Panc1 (cell line): ENCODE measurements at regions not wholly inside any gene's neighbourhood (a gene's known extent, or its start where the extent isn't known, plus 50 kb on each side); places are given as distances from the start of the nearest gene placed in this dataset.

Experiments used
- ATAC-seq: fragments of 200-7000 bp; cut with Tn5 transposase; 2 replicates; pipeline ENCODE4 v1.9.1; 2020; ENCODE audit warnings: mild to moderate bottlenecking, moderate library complexity
- BruUV-seq: library from RNA; stranded (reverse); fragments of 400-500 nt; replicated peaks from 2 replicates; lab custom pipeline; 2021; lab: Mats Ljungman, UMichigan
- CTCF ChIA-PET: fragments of 300-600 bp; sonication (Branson Sonifier 250); formaldehyde crosslinking; loops from one replicate; lab custom pipeline; 2022; ENCODE audit warnings: antibody characterized with exemption; lab: Charles Lee
- POLR2A ChIA-PET: fragments of 300-600 bp; sonication (Branson Sonifier 250); formaldehyde crosslinking; loops from one replicate; lab custom pipeline; 2022; ENCODE audit warnings: antibody characterized with exemption; lab: Charles Lee
- DNase-seq: peaks from one replicate; pipeline ENCODE4 v3.0.0-alpha.2; 2010; ENCODE audit warnings: low read depth, low spot score
- H3K27ac ChIP-seq: 2 replicates; pipeline ENCODE4 v1.5.1; 2011; ENCODE audit warnings: mild to moderate bottlenecking, low read length, inconsistent platforms
- H3K27me3 ChIP-seq: fragments of 200-500 bp; sonication (Bioruptor generic); 2 replicates; pipeline ENCODE4 v1.6.0; 2014; ENCODE audit warnings: low read length, inconsistent platforms; ENCODE audit not compliant: control insufficient read depth, insufficient read depth
- H3K36me3 ChIP-seq: fragments of 200-500 bp; sonication (Bioruptor generic); 2 replicates; pipeline ENCODE4 v1.5.1; 2014; ENCODE audit warnings: inconsistent platforms, mild to moderate bottlenecking, low read length, moderate library complexity; ENCODE audit not compliant: control insufficient read depth, insufficient read depth
- H3K4me1 ChIP-seq: 2 replicates; pipeline ENCODE4 v1.5.1; 2011; ENCODE audit warnings: inconsistent platforms, mild to moderate bottlenecking, low read length, moderate library complexity; ENCODE audit not compliant: control insufficient read depth, insufficient read depth
- H3K4me3 ChIP-seq, 2 experiments: 2 replicates each; pipeline ENCODE4 v1.5.1; 2011 to 2012; ENCODE audit warnings: low read depth in 2 of 2, low read length in 2 of 2, mild to moderate bottlenecking in 2 of 2, inconsistent platforms in 1 of 2, moderate library complexity in 1 of 2
- H3K9me3 ChIP-seq: fragments of 200-500 bp; sonication (Bioruptor generic); 2 replicates; pipeline ENCODE4 v1.5.1; 2014; ENCODE audit warnings: low read depth, mild to moderate bottlenecking, inconsistent platforms, low read length, moderate library complexity; ENCODE audit not compliant: control insufficient read depth, insufficient read depth
- CTCF ChIP-seq: fragments of 450-650 bp; IDR thresholded peaks from 2 replicates; pipeline ENCODE4 v1.5.1; 2017; ENCODE audit warnings: mild to moderate bottlenecking
- POLR2AphosphoS5 ChIP-seq: IDR thresholded peaks from 2 replicates; pipeline ENCODE4 v1.6.1; 2012; ENCODE audit warnings: mild to moderate bottlenecking, low read depth, low read length, moderate library complexity
- SIN3A ChIP-seq: IDR thresholded peaks from 2 replicates; pipeline ENCODE4 v1.6.1; 2012; ENCODE audit warnings: low read depth, mild to moderate bottlenecking, low read length, moderate library complexity, borderline replicate concordance; ENCODE audit not compliant: insufficient read depth
- TCF7L2 ChIP-seq: IDR thresholded peaks from 2 replicates; pipeline ENCODE4 v1.6.1; 2011; ENCODE audit warnings: mild to moderate bottlenecking, low read depth, low read length, inconsistent platforms
- in situ Hi-C: cut with HindIII; loops from 2 replicates; pipeline ENCODE4 v1.10.0; 2016; ENCODE audit warnings: low sequenced_read_pairs, low pct_unique_long_range_greater_than_20kb
- intact Hi-C: fragments of 100-400 bp; cut with micrococcal nuclease; formaldehyde crosslinking; loops from one replicate; pipeline ENCODE4 v1.10.0; 2022; ENCODE audit not compliant: unreplicated experiment
- TF ChIP-seq, protein P1 (sequence below), 2 experiments: IDR thresholded peaks; 2 replicates each; pipeline ENCODE4 v1.6.1; 2011 to 2012; ENCODE audit warnings: low read depth in 2 of 2, control low read depth in 1 of 2, low read length in 1 of 2, mild to moderate bottlenecking in 1 of 2, moderate library complexity in 1 of 2; ENCODE audit not compliant: insufficient read depth in 1 of 2

DNA sequence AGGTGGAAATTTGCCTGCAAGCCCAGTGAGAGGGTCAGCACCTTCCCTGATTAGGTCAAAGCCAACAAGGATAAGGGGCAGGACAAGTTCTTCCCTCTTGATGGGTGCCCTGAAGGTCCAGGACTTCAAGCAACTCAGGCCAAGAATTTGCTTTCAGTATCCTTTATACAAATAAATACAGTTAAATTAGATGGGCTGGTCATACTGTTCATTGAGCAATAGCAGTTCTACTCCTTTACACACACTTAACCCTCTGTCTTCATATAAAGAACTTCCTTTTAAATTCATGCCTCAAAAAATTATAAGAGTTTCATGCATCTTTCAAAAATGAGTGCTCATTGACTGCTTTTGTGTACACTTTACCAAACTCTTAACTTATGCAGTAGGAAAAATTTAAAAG, 392.0 kb downstream of the SPRY1 start:
- no peak for ATAC-seq

DNA sequence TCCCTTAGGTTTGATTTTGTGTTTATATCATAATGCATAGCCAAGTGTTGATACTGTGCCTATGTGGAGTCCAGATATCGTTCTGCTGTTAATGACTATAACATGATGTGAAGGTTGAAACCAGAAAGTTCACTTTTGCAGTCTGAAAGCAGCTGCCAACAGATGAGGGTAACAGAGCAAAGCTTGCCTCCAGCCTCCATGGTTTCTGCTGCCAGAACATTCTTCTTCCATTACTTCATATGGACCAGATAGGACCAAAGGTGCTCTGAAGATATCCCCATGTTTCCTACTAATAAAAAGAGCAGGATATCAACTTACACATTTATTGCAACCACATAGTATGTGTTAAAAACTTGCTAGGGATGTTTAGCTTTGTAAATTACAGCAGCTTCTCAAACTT, 394.1 kb downstream of the SPRY1 start:
- no peaks in the 10 kb centered on the region for H3K9me3 ChIP-seq
- CTCF ChIA-PET: no interaction called here
- H3K4me3 ChIP-seq: no peak overlapping the region
- in situ Hi-C loops (no loop called here), intact Hi-C loops (no loop called here)
- ATAC-seq: no peak
- POLR2A ChIA-PET: no interaction called here
- no peaks in the 10 kb centered on the region for H3K36me3 ChIP-seq
- H3K27ac ChIP-seq: no peak overlapping the region
- no TSS peak for BruUV-seq
- H3K27me3 ChIP-seq: no peaks in the 10 kb centered on the region
- H3K4me1 ChIP-seq: no peaks in the 10 kb centered on the region
- no peak for TF ChIP-seq POLR2AphosphoS5
- TF ChIP-seq, protein P1, sequence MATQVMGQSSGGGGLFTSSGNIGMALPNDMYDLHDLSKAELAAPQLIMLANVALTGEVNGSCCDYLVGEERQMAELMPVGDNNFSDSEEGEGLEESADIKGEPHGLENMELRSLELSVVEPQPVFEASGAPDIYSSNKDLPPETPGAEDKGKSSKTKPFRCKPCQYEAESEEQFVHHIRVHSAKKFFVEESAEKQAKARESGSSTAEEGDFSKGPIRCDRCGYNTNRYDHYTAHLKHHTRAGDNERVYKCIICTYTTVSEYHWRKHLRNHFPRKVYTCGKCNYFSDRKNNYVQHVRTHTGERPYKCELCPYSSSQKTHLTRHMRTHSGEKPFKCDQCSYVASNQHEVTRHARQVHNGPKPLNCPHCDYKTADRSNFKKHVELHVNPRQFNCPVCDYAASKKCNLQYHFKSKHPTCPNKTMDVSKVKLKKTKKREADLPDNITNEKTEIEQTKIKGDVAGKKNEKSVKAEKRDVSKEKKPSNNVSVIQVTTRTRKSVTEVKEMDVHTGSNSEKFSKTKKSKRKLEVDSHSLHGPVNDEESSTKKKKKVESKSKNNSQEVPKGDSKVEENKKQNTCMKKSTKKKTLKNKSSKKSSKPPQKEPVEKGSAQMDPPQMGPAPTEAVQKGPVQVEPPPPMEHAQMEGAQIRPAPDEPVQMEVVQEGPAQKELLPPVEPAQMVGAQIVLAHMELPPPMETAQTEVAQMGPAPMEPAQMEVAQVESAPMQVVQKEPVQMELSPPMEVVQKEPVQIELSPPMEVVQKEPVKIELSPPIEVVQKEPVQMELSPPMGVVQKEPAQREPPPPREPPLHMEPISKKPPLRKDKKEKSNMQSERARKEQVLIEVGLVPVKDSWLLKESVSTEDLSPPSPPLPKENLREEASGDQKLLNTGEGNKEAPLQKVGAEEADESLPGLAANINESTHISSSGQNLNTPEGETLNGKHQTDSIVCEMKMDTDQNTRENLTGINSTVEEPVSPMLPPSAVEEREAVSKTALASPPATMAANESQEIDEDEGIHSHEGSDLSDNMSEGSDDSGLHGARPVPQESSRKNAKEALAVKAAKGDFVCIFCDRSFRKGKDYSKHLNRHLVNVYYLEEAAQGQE (IDR thresholded peaks at IDR 0.05; ENCODE audit: insufficient read depth in 1 of 2, low read depth in 2 of 2, low read length in 1 of 2): no peak
- no peak for TF ChIP-seq SIN3A
- TF ChIP-seq TCF7L2: no peak
- no peak for TF ChIP-seq CTCF
- DNase-seq: no peak

More for the DNA sequence above, 392.0 kb downstream of the SPRY1 start:
- H3K36me3 ChIP-seq: no peaks in the 10 kb centered on the region
- H3K4me3 ChIP-seq: no peak overlapping the region
- DNase-seq: no peak
- no peaks in the 10 kb centered on the region for H3K4me1 ChIP-seq
- no TSS peak for BruUV-seq
- intact Hi-C loops (no loop called here), in situ Hi-C loops (no loop called here)
- ChIA-PET POLR2A (no interaction called here), CTCF (no interaction called here)
- no peaks in the 10 kb centered on the region for H3K27me3 ChIP-seq
- H3K27ac ChIP-seq: no peak overlapping the region
- no peaks in the 10 kb centered on the region for H3K9me3 ChIP-seq
- no peak for TF ChIP-seq POLR2AphosphoS5

DNA sequence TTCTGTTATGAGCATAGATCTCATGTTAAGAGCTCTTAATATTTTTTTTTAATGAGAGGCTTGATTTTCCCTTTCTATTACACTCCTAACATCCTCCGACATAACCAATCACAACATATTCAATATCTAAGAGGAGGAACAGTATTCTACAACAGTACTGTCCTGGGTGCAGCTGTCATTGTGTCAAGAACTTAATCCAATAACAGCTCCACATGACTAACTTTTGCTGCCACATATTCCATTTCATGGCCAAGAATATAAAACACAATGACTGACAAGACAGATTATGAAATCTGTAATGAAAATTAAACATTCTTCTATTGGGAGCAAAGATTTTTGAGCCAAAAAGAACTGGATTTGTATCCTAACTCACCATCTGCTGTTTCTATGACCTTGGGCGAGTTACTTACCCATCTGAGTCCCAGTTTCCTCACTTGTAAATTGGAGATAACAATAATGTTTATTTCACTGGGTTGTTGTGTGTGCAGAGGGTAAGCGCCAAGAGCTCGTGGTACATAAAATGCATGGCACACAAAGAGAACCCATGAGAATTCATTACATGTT, 405.6 kb downstream of the SPRY1 start:
- intact Hi-C loops: no loop called here
- H3K4me1 ChIP-seq: no peaks in the 10 kb centered on the region
- ChIA-PET POLR2A (no interaction called here), CTCF (no interaction called here)
- no peaks in the 10 kb centered on the region for H3K36me3 ChIP-seq
- TF ChIP-seq CTCF (no peak), POLR2AphosphoS5 (no peak), TCF7L2 (no peak)
- TF ChIP-seq, protein P1 (IDR thresholded peaks at IDR 0.05; ENCODE audit: insufficient read depth in 1 of 2, low read depth in 2 of 2, low read length in 1 of 2): no peak
- H3K27ac ChIP-seq: no peak overlapping the region
- H3K9me3 ChIP-seq: no peaks in the 10 kb centered on the region
- no peak overlapping the region for H3K4me3 ChIP-seq
- no peak for ATAC-seq
- no peak for DNase-seq
- in situ Hi-C loops: no loop called here
- BruUV-seq: no TSS peak
- H3K27me3 ChIP-seq: no peaks in the 10 kb centered on the region
